B cell (primary cell): ENCODE measurements at regions not wholly inside any gene's neighbourhood (a gene's known extent, or its start where the extent isn't known, plus 50 kb on each side); places are given as distances from the start of the nearest gene placed in this dataset.

ENCODE experiments used
- EZH2 ChIP-seq: IDR thresholded peaks from 2 replicates; pipeline ENCODE4 v1.6.1; 2012; ENCODE audit warnings: borderline replicate concordance, low read depth, mild to moderate bottlenecking, moderate library complexity, low read length; ENCODE audit not compliant: insufficient read depth, poor library complexity, severe bottlenecking
- TF ChIP-seq, protein P1 (sequence below): fragments of 200-600 bp; IDR thresholded peaks from one replicate; pipeline ENCODE4 v1.8.0; 2022; ENCODE audit warnings: antibody characterized with exemption, mild to moderate bottlenecking

- TF ChIP-seq, protein P1, sequence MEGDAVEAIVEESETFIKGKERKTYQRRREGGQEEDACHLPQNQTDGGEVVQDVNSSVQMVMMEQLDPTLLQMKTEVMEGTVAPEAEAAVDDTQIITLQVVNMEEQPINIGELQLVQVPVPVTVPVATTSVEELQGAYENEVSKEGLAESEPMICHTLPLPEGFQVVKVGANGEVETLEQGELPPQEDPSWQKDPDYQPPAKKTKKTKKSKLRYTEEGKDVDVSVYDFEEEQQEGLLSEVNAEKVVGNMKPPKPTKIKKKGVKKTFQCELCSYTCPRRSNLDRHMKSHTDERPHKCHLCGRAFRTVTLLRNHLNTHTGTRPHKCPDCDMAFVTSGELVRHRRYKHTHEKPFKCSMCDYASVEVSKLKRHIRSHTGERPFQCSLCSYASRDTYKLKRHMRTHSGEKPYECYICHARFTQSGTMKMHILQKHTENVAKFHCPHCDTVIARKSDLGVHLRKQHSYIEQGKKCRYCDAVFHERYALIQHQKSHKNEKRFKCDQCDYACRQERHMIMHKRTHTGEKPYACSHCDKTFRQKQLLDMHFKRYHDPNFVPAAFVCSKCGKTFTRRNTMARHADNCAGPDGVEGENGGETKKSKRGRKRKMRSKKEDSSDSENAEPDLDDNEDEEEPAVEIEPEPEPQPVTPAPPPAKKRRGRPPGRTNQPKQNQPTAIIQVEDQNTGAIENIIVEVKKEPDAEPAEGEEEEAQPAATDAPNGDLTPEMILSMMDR = no peak
- TF ChIP-seq EZH2 = no peak
Observed at GRCh38 chr15:38691965-38692788, 127.6 kb upstream of the RASGRP1 start.
